Smooth muscle cell (in vitro differentiated cells): ENCODE measurements at regions not wholly inside any gene's neighbourhood (a gene's known extent, or its start where the extent isn't known, plus 50 kb on each side); places are given as distances from the start of the nearest gene placed in this dataset.

Experiments used
- DNase-seq: peaks from one replicate; lab custom pipeline; 2025; ENCODE audit not compliant: unreplicated experiment; lab: John Stamatoyannopoulos, UW
- H2AFZ ChIP-seq: fragments of 200-600 bp; sonication (generic); 2 replicates; pipeline ENCODE4 v1.6.0; 2016; ENCODE audit warnings: antibody characterized with exemption, low read depth, mild to moderate bottlenecking
- H3F3A ChIP-seq: fragments of 200-600 bp; sonication (generic); 2 replicates; pipeline ENCODE4 v1.6.0; 2017; ENCODE audit warnings: antibody characterized with exemption, low read depth
- H3K27ac ChIP-seq: fragments of 200-600 bp; sonication (generic); 2 replicates; pipeline ENCODE4 v1.5.1; 2016; ENCODE audit warnings: low read depth, mild to moderate bottlenecking
- H3K27me3 ChIP-seq: fragments of 200-600 bp; sonication (generic); 2 replicates; pipeline ENCODE4 v1.6.1; 2016; ENCODE audit warnings: low read depth, mild to moderate bottlenecking
- H3K36me3 ChIP-seq: fragments of 200-600 bp; sonication (generic); 2 replicates; pipeline ENCODE4 v1.5.1; 2016; ENCODE audit warnings: low read depth
- H3K4me1 ChIP-seq: fragments of 200-600 bp; sonication (generic); 2 replicates; pipeline ENCODE4 v1.5.1; 2016; ENCODE audit warnings: low read depth
- H3K4me2 ChIP-seq: fragments of 200-600 bp; sonication (generic); 2 replicates; pipeline ENCODE4 v1.6.0; 2016; ENCODE audit warnings: mild to moderate bottlenecking
- H3K4me3 ChIP-seq: fragments of 200-600 bp; sonication (generic); 2 replicates; pipeline ENCODE4 v1.5.1; 2016; ENCODE audit warnings: mild to moderate bottlenecking
- H3K79me2 ChIP-seq: fragments of 200-600 bp; sonication (generic); 2 replicates; pipeline ENCODE4 v1.6.0; 2016; ENCODE audit warnings: low read depth, mild to moderate bottlenecking
- H3K9ac ChIP-seq: fragments of 200-600 bp; sonication (generic); 2 replicates; pipeline ENCODE4 v1.6.0; 2016; ENCODE audit warnings: low read depth
- H3K9me3 ChIP-seq: fragments of 200-600 bp; sonication (generic); replicated peaks from 2 replicates; pipeline ENCODE4 v1.5.1; 2016; ENCODE audit warnings: low read depth
- H4K20me1 ChIP-seq: fragments of 200-600 bp; sonication (generic); 2 replicates; pipeline ENCODE4 v1.6.0; 2016; ENCODE audit warnings: low read depth
- CTCF ChIP-seq: fragments of 200-600 bp; sonication (generic); IDR thresholded peaks from 2 replicates; pipeline ENCODE4 v1.5.1; 2017; ENCODE audit warnings: borderline replicate concordance, mild to moderate bottlenecking, antibody characterized with exemption; ENCODE audit not compliant: insufficient read depth, poor library complexity, severe bottlenecking
- WGBS: methylation state at CpG from one replicate; pipeline ENCODE4 v1.1.7; 2016; ENCODE audit warnings: low lambda C conversion rate; 5-methylcytosine and 5-hydroxymethylcytosine counted together

GRCh38 chr10:84049645-84050011, 89.7 kb upstream of the GHITM start:
- H3K79me2 ChIP-seq = no peaks in the 10 kb centered on the region
- H3K27ac ChIP-seq = no peak overlapping the region
- H4K20me1 ChIP-seq = no peaks in the 10 kb centered on the region
- H3K4me1 ChIP-seq = no peaks in the 10 kb centered on the region
- no peak overlapping the region for H3K9ac ChIP-seq
- no peaks in the 10 kb centered on the region for H3K27me3 ChIP-seq
- H3K4me2 ChIP-seq = no peak overlapping the region
- no peak overlapping the region for H3K4me3 ChIP-seq
- H2AFZ ChIP-seq = no peak overlapping the region
- TF ChIP-seq CTCF = no peak
- H3K9me3 ChIP-seq = no peaks in the 10 kb centered on the region
- H3K36me3 ChIP-seq = no peaks in the 10 kb centered on the region
- H3F3A ChIP-seq = no peaks in the 10 kb centered on the region
- DNase-seq = no peak

GRCh38 chr10:84053626-84054025, 85.7 kb upstream of the GHITM start:
- no peaks in the 10 kb centered on the region for H3F3A ChIP-seq
- no peak for TF ChIP-seq CTCF

GRCh38 chr10:84054743-84055142, 84.6 kb upstream of the GHITM start:
- H3K79me2 ChIP-seq = no peaks in the 10 kb centered on the region
- WGBS = 88% methylated on average over 3 of the region's 3 CpGs
- H3K4me3 ChIP-seq = no peak overlapping the region
- H2AFZ ChIP-seq = no peak overlapping the region
- H3K27ac ChIP-seq = no peak overlapping the region
- no peaks in the 10 kb centered on the region for H3K27me3 ChIP-seq
- H3F3A ChIP-seq = no peaks in the 10 kb centered on the region
- no peak overlapping the region for H3K9ac ChIP-seq
- no peak for TF ChIP-seq CTCF
- H4K20me1 ChIP-seq = no peaks in the 10 kb centered on the region
- no peaks in the 10 kb centered on the region for H3K9me3 ChIP-seq
- DNase-seq = no peak
- H3K4me2 ChIP-seq = no peak overlapping the region
- H3K36me3 ChIP-seq = no peaks in the 10 kb centered on the region
- H3K4me1 ChIP-seq = no peaks in the 10 kb centered on the region

More at GRCh38 chr10:84053626-84054025, 85.7 kb upstream of the GHITM start:
- Histone ChIP-seq H3K79me2 (no peaks in the 10 kb centered on the region), H3K4me1 (no peaks in the 10 kb centered on the region), H2AFZ (no peak overlapping the region), H3K27me3 (no peaks in the 10 kb centered on the region), H3K9me3 (no peaks in the 10 kb centered on the region), H3K4me2 (no peak overlapping the region), H3K27ac (no peak overlapping the region), H3K36me3 (no peaks in the 10 kb centered on the region), H3K9ac (no peak overlapping the region), H4K20me1 (no peaks in the 10 kb centered on the region), H3K4me3 (no peak overlapping the region)
- 93% methylated on average over 5 of the region's 5 CpGs for WGBS
- no peak for DNase-seq

GRCh38 chr10:84059526-84059925, 79.8 kb upstream of the GHITM start:
- TF ChIP-seq CTCF = no peak
- H3K4me3 ChIP-seq = no peak overlapping the region
- no peaks in the 10 kb centered on the region for H3F3A ChIP-seq
- H3K27me3 ChIP-seq = no peaks in the 10 kb centered on the region
- no peaks in the 10 kb centered on the region for H3K9me3 ChIP-seq
- no peaks in the 10 kb centered on the region for H4K20me1 ChIP-seq
- no peak overlapping the region for H3K27ac ChIP-seq
- no peak overlapping the region for H3K9ac ChIP-seq
- H3K4me1 ChIP-seq = no peaks in the 10 kb centered on the region
- H2AFZ ChIP-seq = no peak overlapping the region
- H3K36me3 ChIP-seq = no peaks in the 10 kb centered on the region
- no peaks in the 10 kb centered on the region for H3K79me2 ChIP-seq
- no peak overlapping the region for H3K4me2 ChIP-seq
- no peak for DNase-seq
- 81% methylated on average over 3 of the region's 3 CpGs for WGBS
